Type B pancreatic cell (in vitro differentiated cells): ENCODE measurements at regions not wholly inside any gene's neighbourhood (a gene's known extent, or its start where the extent isn't known, plus 50 kb on each side); places are given as distances from the start of the nearest gene placed in this dataset.

Experiments used
- DNase-seq: peaks from one replicate; pipeline ENCODE4 v3.0.0; 2021; ENCODE audit warnings: mixed read lengths; ENCODE audit not compliant: unreplicated experiment; ENCODE audit errors: extremely low spot score
- H3K27ac Mint-ChIP-seq: 2 replicates; pipeline ENCODE4 v1.8.0; 2021; ENCODE audit warnings: mild to moderate bottlenecking, mixed read lengths
- H3K27me3 Mint-ChIP-seq: 2 replicates; pipeline ENCODE4 v1.8.0; 2021; ENCODE audit warnings: mixed read lengths
- H3K36me3 Mint-ChIP-seq: 2 replicates; pipeline ENCODE4 v1.8.0; 2021; ENCODE audit warnings: mixed read lengths
- H3K4me1 Mint-ChIP-seq: one replicate; pipeline ENCODE4 v1.8.0; 2021; ENCODE audit warnings: mixed read lengths; ENCODE audit not compliant: unreplicated experiment
- H3K4me3 Mint-ChIP-seq: 2 replicates; pipeline ENCODE4 v1.8.0; 2021; ENCODE audit warnings: mild to moderate bottlenecking, mixed read lengths
- H3K9me3 Mint-ChIP-seq: 2 replicates; pipeline ENCODE4 v1.8.0; 2021; ENCODE audit warnings: mixed read lengths
- TF ChIP-seq, protein P1 (sequence below): fragments of 200-600 bp; sonication (generic); conservative IDR thresholded peaks from 2 replicates; pipeline ENCODE4 v1.5.0; 2021; ENCODE audit warnings: antibody characterized with exemption, mild to moderate bottlenecking

DNA sequence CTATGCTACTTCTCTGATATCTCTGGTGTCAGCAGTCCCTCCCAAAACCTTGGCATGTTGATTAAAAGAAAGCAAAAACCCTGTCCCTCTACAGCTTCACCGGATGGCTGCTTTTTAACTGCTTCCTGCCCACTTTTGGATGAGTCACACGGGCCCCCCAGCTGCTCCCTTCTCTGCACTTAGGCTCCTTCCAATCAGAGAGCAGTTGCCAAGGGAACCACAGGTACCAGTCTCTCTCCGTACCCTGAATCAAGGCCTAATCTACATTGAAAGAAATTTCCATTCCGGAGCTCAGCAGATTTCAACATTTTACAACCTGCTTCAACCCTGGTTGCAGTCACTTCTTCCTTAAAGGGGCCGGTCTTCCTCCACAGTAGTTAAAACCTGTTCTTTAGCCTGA lies 70.6 kb upstream of the GJB5 start:
- DNase-seq, result no peak
- H3K4me3 Mint-ChIP-seq, result peak overlapping the region; percentile 15

DNA sequence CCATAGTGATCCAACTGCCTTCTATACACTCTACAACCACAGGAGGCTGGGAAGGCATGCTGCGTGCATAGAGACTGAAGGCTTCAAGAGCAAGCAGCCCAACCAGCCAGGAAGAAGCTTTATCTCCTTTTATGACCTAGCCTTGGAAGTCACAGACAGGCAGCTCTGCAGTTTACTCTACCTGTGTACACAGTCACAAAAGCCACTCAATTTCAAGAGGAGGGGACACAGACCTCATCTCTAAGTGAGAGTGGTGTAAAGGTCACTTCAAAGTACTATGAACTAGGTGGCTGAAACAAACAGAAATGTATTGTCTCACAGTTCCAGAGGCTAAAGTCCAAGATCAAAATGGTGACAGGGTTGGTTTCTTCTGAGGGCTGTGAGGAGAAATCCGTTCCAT lies 69.6 kb upstream of the GJB5 start:
- no peak for DNase-seq
- no peaks in the 10 kb centered on the region for H3K9me3 Mint-ChIP-seq
- no peak overlapping the region for H3K4me3 Mint-ChIP-seq
- no peaks in the 10 kb centered on the region for H3K36me3 Mint-ChIP-seq
- peaks cover 8% of the 10 kb centered on the region for H3K4me1 Mint-ChIP-seq
- TF ChIP-seq, protein P1, sequence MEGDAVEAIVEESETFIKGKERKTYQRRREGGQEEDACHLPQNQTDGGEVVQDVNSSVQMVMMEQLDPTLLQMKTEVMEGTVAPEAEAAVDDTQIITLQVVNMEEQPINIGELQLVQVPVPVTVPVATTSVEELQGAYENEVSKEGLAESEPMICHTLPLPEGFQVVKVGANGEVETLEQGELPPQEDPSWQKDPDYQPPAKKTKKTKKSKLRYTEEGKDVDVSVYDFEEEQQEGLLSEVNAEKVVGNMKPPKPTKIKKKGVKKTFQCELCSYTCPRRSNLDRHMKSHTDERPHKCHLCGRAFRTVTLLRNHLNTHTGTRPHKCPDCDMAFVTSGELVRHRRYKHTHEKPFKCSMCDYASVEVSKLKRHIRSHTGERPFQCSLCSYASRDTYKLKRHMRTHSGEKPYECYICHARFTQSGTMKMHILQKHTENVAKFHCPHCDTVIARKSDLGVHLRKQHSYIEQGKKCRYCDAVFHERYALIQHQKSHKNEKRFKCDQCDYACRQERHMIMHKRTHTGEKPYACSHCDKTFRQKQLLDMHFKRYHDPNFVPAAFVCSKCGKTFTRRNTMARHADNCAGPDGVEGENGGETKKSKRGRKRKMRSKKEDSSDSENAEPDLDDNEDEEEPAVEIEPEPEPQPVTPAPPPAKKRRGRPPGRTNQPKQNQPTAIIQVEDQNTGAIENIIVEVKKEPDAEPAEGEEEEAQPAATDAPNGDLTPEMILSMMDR, result no peak
- no peak overlapping the region for H3K27ac Mint-ChIP-seq
- H3K27me3 Mint-ChIP-seq, result peaks cover 25% of the 10 kb centered on the region

More for the DNA sequence above, 70.6 kb upstream of the GJB5 start:
- peaks cover 19% of the 10 kb centered on the region for H3K27me3 Mint-ChIP-seq
- H3K4me1 Mint-ChIP-seq, result peaks cover 8% of the 10 kb centered on the region
- no peak overlapping the region for H3K27ac Mint-ChIP-seq
- no peaks in the 10 kb centered on the region for H3K9me3 Mint-ChIP-seq
- TF ChIP-seq, protein P1, result no peak
- H3K36me3 Mint-ChIP-seq, result no peaks in the 10 kb centered on the region

DNA sequence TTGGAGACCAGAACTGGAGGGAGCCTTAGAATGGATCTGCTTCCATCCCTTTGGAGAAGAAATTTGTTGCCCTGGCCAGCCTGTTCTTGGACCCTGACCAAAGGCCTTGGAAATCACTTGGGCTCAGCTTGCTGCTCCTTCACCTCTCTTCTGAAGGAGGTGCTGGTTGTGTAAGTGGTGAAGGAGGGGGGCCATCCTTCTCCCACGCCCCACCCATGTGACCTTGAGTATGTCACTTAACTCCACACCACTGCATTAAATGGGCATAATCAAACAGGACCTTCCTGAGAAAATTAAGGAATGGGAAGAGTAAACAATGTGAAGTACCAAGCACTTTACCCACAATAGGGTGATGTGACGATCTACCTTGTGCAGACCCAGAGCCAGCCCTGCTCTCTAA lies 68.3 kb upstream of the GJB5 start:
- Mint-ChIP-seq H3K27ac (no peak overlapping the region), H3K4me3 (no peak overlapping the region), H3K4me1 (peaks cover 8% of the 10 kb centered on the region), H3K27me3 (peaks cover 32% of the 10 kb centered on the region), H3K36me3 (no peaks in the 10 kb centered on the region), H3K9me3 (no peaks in the 10 kb centered on the region)
- TF ChIP-seq, protein P1, result no peak
- DNase-seq, result no peak

DNA sequence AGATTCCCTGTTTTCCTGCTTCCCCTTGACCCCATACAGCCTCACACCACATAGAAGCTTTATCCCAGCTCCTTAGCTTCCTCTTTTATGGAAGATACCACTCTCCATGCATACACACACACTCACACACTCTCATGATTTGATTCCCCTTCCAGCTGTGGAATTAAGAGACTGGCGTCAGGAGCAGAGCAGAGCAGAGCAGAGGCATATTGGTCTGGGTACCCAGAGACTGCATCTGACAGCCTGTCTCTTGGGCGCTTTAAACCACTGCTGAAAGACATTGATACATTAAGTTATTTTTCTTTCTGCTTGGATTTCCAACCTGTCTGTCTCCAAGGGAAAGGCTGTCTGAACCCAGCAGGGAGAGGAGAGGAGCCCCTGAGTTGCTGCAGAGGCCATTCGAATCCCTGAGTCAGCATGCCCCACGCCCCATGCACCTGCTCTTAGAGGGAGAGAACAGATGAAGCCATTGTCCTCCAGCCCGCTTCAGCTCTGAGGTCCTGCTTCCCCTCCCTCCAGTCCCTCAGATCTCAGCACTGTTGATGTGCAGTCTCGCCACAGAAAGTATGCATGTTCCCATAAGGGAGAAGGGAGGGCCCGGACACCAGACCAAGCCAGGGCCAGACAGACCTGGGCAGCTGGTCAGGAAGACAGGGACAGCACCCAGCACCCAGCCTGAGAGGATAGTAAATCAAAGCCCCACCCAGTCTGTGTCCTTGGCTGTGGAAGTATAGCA lies 66.7 kb upstream of the GJB5 start:
- DNase-seq, result no peak
- peaks cover 8% of the 10 kb centered on the region for H3K4me1 Mint-ChIP-seq
- no peaks in the 10 kb centered on the region for H3K36me3 Mint-ChIP-seq
- H3K27ac Mint-ChIP-seq, result no peak overlapping the region
- no peaks in the 10 kb centered on the region for H3K9me3 Mint-ChIP-seq
- peaks cover 33% of the 10 kb centered on the region for H3K27me3 Mint-ChIP-seq
- TF ChIP-seq, protein P1, result no peak
- no peak overlapping the region for H3K4me3 Mint-ChIP-seq

DNA sequence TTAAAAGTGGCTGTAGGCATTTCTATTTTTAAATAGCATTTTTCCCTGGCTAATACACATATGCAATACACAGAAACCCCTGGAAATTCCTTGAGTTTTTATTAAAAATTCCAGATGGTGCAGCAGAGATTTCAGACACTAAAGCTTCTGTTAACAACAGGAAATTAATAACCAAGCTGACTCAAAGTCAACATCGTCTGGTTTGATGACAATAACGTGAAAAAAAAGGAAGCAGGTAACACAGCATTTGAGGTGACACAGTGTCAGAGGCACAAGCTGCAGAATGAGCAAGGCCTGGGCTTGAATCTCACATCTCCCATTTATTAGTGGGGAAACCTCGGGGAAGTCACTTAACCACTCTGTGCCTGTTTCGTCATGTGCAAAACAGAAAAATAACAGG lies 64.6 kb upstream of the GJB5 start:
- Mint-ChIP-seq H3K27me3 (peaks cover 35% of the 10 kb centered on the region), H3K4me3 (no peak overlapping the region), H3K36me3 (no peaks in the 10 kb centered on the region), H3K27ac (no peak overlapping the region), H3K9me3 (no peaks in the 10 kb centered on the region), H3K4me1 (no peaks in the 10 kb centered on the region)
- TF ChIP-seq, protein P1, result no peak
- no peak for DNase-seq
